ENCODE measurements at regions not wholly inside any gene's neighbourhood (a gene's known extent, or its start where the extent isn't known, plus 50 kb on each side); places are given as distances from the start of the nearest gene placed in this dataset.

GRCh38 chr5:60149081-60149480 lies 255.6 kb upstream of the PDE4D start (continued):
- TF ChIP-seq, protein P1, sequence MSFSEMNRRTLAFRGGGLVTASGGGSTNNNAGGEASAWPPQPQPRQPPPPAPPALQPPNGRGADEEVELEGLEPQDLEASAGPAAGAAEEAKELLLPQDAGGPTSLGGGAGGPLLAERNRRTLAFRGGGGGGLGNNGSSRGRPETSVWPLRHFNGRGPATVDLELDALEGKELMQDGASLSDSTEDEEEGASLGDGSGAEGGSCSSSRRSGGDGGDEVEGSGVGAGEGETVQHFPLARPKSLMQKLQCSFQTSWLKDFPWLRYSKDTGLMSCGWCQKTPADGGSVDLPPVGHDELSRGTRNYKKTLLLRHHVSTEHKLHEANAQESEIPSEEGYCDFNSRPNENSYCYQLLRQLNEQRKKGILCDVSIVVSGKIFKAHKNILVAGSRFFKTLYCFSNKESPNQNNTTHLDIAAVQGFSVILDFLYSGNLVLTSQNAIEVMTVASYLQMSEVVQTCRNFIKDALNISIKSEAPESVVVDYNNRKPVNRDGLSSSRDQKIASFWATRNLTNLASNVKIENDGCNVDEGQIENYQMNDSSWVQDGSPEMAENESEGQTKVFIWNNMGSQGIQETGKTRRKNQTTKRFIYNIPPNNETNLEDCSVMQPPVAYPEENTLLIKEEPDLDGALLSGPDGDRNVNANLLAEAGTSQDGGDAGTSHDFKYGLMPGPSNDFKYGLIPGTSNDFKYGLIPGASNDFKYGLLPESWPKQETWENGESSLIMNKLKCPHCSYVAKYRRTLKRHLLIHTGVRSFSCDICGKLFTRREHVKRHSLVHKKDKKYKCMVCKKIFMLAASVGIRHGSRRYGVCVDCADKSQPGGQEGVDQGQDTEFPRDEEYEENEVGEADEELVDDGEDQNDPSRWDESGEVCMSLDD (tag by site-specific recombination; IDR thresholded peaks at IDR 0.05): no peak
- no peak for TF ChIP-seq ZNF610 (tag by site-specific recombination; IDR thresholded peaks at IDR 0.05; ENCODE audit: borderline replicate concordance)
- TF ChIP-seq ZNF777 (tag by site-specific recombination; IDR thresholded peaks at IDR 0.05; ENCODE audit: borderline replicate concordance): no peak
- no peak for TF ChIP-seq ZNF600 (tag by site-specific recombination; IDR thresholded peaks at IDR 0.05)
- TF ChIP-seq ZFHX2 (tag by site-specific recombination; conservative IDR thresholded peaks at IDR 0.05): no peak
- no peak for TF ChIP-seq ZNF114 (tag by site-specific recombination; IDR thresholded peaks at IDR 0.05)
- no peak for TF ChIP-seq ZNF585B (tag by site-specific recombination; IDR thresholded peaks at IDR 0.05)
- no peak for TF ChIP-seq ZNF16 (tag by site-specific recombination; IDR thresholded peaks at IDR 0.05; ENCODE audit: low read depth)
- TF ChIP-seq GLIS1 (tag by site-specific recombination; IDR thresholded peaks at IDR 0.05): no peak

DNA sequence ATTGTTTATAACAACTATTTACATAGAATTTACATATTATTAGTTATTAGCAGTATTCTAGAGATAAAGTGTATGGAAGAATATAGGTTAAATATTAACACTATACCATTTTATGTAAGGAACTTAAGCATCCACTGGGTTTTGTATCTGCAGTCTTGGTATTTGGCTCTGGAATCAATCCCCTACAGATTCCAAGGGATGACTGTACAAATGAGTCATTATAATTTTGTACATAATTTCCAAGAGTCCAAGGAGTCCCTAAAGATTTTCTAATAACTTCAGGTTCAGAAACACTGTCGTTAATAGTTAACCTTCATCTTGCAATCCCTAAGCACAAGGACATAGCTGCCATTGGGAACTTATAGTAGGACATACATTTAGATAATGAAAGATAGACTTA lies 254.8 kb upstream of the PDE4D start:
- CTCF ChIA-PET: interaction anchor here (0.6 kb wide), 1 partner anchor 204 kb away, joined by 5 read pairs; no protein-coding TSS in a partner anchor
- POLR2A ChIA-PET: no interaction called here
- TF ChIP-seq ZNF280C (tag by site-specific recombination; IDR thresholded peaks at IDR 0.05): no peak
- no peak for TF ChIP-seq ZNF561 (tag by site-specific recombination; IDR thresholded peaks at IDR 0.05; ENCODE audit: borderline replicate concordance)
- TF ChIP-seq GLI4 (tag by site-specific recombination; IDR thresholded peaks at IDR 0.05): no peak
- Histone ChIP-seq H3K4me3 (ENCODE audit: low read depth, low read length) (no peak overlapping the region), H3K4me1 (ENCODE audit: control insufficient read depth, insufficient read depth, low read length) (no peaks in the 10 kb centered on the region), H3K9me3 (ENCODE audit: control insufficient read depth, insufficient read depth, low read depth, low read length) (no peaks in the 10 kb centered on the region), H3K27ac (ENCODE audit: extremely low read depth, low read depth, low read length) (no peak overlapping the region), H3K36me3 (ENCODE audit: control insufficient read depth in 2 of 2, insufficient read depth in 1 of 2, low read length in 2 of 2) (no peaks in the 10 kb centered on the region)

DNA sequence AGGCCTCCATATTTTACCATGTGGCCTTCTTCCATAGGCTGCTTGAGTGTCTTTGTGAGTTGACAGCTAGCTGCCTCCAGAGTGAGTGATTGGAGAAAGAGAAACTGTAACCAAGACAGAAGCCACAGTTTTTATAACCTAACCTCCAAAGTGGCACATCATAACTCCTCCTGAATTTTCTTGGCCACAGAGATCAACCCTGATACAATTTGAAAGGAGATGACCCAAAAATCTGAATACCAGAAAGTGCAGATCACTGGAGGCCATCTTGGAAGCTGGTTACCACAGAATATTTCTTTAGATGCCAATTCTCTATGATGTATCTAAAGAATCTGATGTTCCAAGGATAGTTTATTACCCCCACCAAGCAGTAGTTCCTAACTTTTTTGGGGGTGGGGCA lies 254.3 kb upstream of the PDE4D start:
- no peaks in the 10 kb centered on the region for H3K4me1 ChIP-seq (ENCODE audit: control insufficient read depth, insufficient read depth, low read length)
- H3K4me3 ChIP-seq (ENCODE audit: low read depth, low read length): no peak overlapping the region
- no peaks in the 10 kb centered on the region for H3K9me3 ChIP-seq (ENCODE audit: control insufficient read depth, insufficient read depth, low read depth, low read length)
- H3K36me3 ChIP-seq (ENCODE audit: control insufficient read depth in 2 of 2, insufficient read depth in 1 of 2, low read length in 2 of 2): no peaks in the 10 kb centered on the region
- H3K27ac ChIP-seq (ENCODE audit: extremely low read depth, low read depth, low read length): no peak overlapping the region
- POLR2A ChIA-PET: no interaction called here
- CTCF ChIA-PET: no interaction called here
- no peak for TF ChIP-seq ZSCAN23 (tag by site-specific recombination; IDR thresholded peaks at IDR 0.05)
- TF ChIP-seq BCL11A (tag by site-specific recombination; IDR thresholded peaks at IDR 0.05; ENCODE audit: low read depth): no peak
- no peak for TF ChIP-seq ZNF488 (tag by site-specific recombination; IDR thresholded peaks at IDR 0.05)
- no peak for TF ChIP-seq ZNF48 (tag by site-specific recombination; IDR thresholded peaks at IDR 0.05)
- TF ChIP-seq ZNF585B (tag by site-specific recombination; IDR thresholded peaks at IDR 0.05): no peak
- TF ChIP-seq PRDM6 (tag by site-specific recombination; IDR thresholded peaks at IDR 0.05): no peak
- TF ChIP-seq, protein P2, sequence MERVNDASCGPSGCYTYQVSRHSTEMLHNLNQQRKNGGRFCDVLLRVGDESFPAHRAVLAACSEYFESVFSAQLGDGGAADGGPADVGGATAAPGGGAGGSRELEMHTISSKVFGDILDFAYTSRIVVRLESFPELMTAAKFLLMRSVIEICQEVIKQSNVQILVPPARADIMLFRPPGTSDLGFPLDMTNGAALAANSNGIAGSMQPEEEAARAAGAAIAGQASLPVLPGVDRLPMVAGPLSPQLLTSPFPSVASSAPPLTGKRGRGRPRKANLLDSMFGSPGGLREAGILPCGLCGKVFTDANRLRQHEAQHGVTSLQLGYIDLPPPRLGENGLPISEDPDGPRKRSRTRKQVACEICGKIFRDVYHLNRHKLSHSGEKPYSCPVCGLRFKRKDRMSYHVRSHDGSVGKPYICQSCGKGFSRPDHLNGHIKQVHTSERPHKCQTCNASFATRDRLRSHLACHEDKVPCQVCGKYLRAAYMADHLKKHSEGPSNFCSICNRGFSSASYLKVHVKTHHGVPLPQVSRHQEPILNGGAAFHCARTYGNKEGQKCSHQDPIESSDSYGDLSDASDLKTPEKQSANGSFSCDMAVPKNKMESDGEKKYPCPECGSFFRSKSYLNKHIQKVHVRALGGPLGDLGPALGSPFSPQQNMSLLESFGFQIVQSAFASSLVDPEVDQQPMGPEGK (tag by site-specific recombination; IDR thresholded peaks at IDR 0.05): no peak
- TF ChIP-seq ZNF549 (tag by site-specific recombination; IDR thresholded peaks at IDR 0.05): no peak
- TF ChIP-seq ZNF221 (tag by site-specific recombination; IDR thresholded peaks at IDR 0.05; ENCODE audit: borderline replicate concordance): no peak
- TF ChIP-seq ZNF596 (tag by site-specific recombination; IDR thresholded peaks at IDR 0.05): no peak
- TF ChIP-seq ZFP37 (tag by site-specific recombination; IDR thresholded peaks at IDR 0.05): no peak
- TF ChIP-seq ZNF558 (tag by site-specific recombination; IDR thresholded peaks at IDR 0.05): no peak
- TF ChIP-seq ZNF350 (tag by site-specific recombination; IDR thresholded peaks at IDR 0.05): no peak
- no peak for TF ChIP-seq ZNF707 (tag by site-specific recombination; IDR thresholded peaks at IDR 0.05)
- no peak for TF ChIP-seq FEZF1 (tag by site-specific recombination; IDR thresholded peaks at IDR 0.05)
